Panc1 (cell line): ENCODE measurements at regions not wholly inside any gene's neighbourhood (a gene's known extent, or its start where the extent isn't known, plus 50 kb on each side); places are given as distances from the start of the nearest gene placed in this dataset.

Experiments
- ATAC-seq: fragments of 200-7000 bp; cut with Tn5 transposase; 2 replicates; pipeline ENCODE4 v1.9.1; 2020; ENCODE audit warnings: mild to moderate bottlenecking, moderate library complexity
- BruUV-seq: library from RNA; stranded (reverse); fragments of 400-500 nt; replicated peaks from 2 replicates; lab custom pipeline; 2021; lab: Mats Ljungman, UMichigan
- CTCF ChIA-PET: fragments of 300-600 bp; sonication (Branson Sonifier 250); formaldehyde crosslinking; loops from one replicate; lab custom pipeline; 2022; ENCODE audit warnings: antibody characterized with exemption; lab: Charles Lee
- POLR2A ChIA-PET: fragments of 300-600 bp; sonication (Branson Sonifier 250); formaldehyde crosslinking; loops from one replicate; lab custom pipeline; 2022; ENCODE audit warnings: antibody characterized with exemption; lab: Charles Lee
- DNase-seq: peaks from one replicate; pipeline ENCODE4 v3.0.0-alpha.2; 2010; ENCODE audit warnings: low read depth, low spot score
- H3K27ac ChIP-seq: 2 replicates; pipeline ENCODE4 v1.5.1; 2011; ENCODE audit warnings: mild to moderate bottlenecking, low read length, inconsistent platforms
- H3K27me3 ChIP-seq: fragments of 200-500 bp; sonication (Bioruptor generic); 2 replicates; pipeline ENCODE4 v1.6.0; 2014; ENCODE audit warnings: low read length, inconsistent platforms; ENCODE audit not compliant: control insufficient read depth, insufficient read depth
- H3K36me3 ChIP-seq: fragments of 200-500 bp; sonication (Bioruptor generic); 2 replicates; pipeline ENCODE4 v1.5.1; 2014; ENCODE audit warnings: inconsistent platforms, mild to moderate bottlenecking, low read length, moderate library complexity; ENCODE audit not compliant: control insufficient read depth, insufficient read depth
- H3K4me1 ChIP-seq: 2 replicates; pipeline ENCODE4 v1.5.1; 2011; ENCODE audit warnings: inconsistent platforms, mild to moderate bottlenecking, low read length, moderate library complexity; ENCODE audit not compliant: control insufficient read depth, insufficient read depth
- H3K4me3 ChIP-seq, 2 experiments: 2 replicates each; pipeline ENCODE4 v1.5.1; 2011 to 2012; ENCODE audit warnings: low read depth in 2 of 2, low read length in 2 of 2, mild to moderate bottlenecking in 2 of 2, inconsistent platforms in 1 of 2, moderate library complexity in 1 of 2
- H3K9me3 ChIP-seq: fragments of 200-500 bp; sonication (Bioruptor generic); 2 replicates; pipeline ENCODE4 v1.5.1; 2014; ENCODE audit warnings: low read depth, mild to moderate bottlenecking, inconsistent platforms, low read length, moderate library complexity; ENCODE audit not compliant: control insufficient read depth, insufficient read depth
- POLR2AphosphoS5 ChIP-seq: IDR thresholded peaks from 2 replicates; pipeline ENCODE4 v1.6.1; 2012; ENCODE audit warnings: mild to moderate bottlenecking, low read depth, low read length, moderate library complexity
- SIN3A ChIP-seq: IDR thresholded peaks from 2 replicates; pipeline ENCODE4 v1.6.1; 2012; ENCODE audit warnings: low read depth, mild to moderate bottlenecking, low read length, moderate library complexity, borderline replicate concordance; ENCODE audit not compliant: insufficient read depth
- TCF7L2 ChIP-seq: IDR thresholded peaks from 2 replicates; pipeline ENCODE4 v1.6.1; 2011; ENCODE audit warnings: mild to moderate bottlenecking, low read depth, low read length, inconsistent platforms
- in situ Hi-C: cut with HindIII; loops from 2 replicates; pipeline ENCODE4 v1.10.0; 2016; ENCODE audit warnings: low sequenced_read_pairs, low pct_unique_long_range_greater_than_20kb
- intact Hi-C: fragments of 100-400 bp; cut with micrococcal nuclease; formaldehyde crosslinking; loops from one replicate; pipeline ENCODE4 v1.10.0; 2022; ENCODE audit not compliant: unreplicated experiment
- TF ChIP-seq, protein P1 (sequence below), 2 experiments: IDR thresholded peaks; 2 replicates each; pipeline ENCODE4 v1.6.1; 2011 to 2012; ENCODE audit warnings: low read depth in 2 of 2, control low read depth in 1 of 2, low read length in 1 of 2, mild to moderate bottlenecking in 1 of 2, moderate library complexity in 1 of 2; ENCODE audit not compliant: insufficient read depth in 1 of 2
- TF ChIP-seq, protein P2 (sequence below): fragments of 450-650 bp; IDR thresholded peaks from 2 replicates; pipeline ENCODE4 v1.5.1; 2017; ENCODE audit warnings: mild to moderate bottlenecking

DNA sequence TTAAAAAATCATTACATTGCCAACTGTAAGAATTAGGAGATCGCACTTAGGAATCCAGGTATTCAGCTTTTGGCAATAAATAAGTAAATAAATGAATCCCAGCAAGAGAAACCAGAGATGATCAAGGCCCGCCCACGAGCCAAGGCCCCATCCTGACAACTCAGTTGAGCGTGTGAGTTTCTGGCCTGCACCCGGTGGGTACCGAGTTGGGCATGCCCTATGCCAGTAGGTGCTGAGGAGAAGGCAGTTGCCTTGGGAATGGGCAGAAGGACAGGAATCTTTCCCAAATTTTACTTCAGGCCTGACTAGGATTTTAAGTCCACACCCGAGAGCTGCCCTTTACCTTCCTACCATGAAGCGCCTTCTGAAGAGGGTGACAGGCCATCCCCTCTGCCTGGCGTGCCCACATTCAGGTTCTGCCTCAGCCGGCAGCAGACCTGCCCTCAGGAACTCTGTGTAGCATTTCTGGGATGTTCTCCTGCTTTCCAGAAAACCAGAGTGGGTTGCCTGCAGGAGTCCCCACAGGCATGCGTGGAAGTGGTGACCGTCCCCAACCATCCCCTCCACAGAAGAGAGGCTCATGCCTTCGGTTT, 99.3 kb upstream of the ALDH1A3 start:
- in situ Hi-C loops (no loop called here), intact Hi-C loops (no loop called here)
- H3K36me3 ChIP-seq = no peaks in the 10 kb centered on the region
- ATAC-seq = no peak
- ChIA-PET POLR2A (no interaction called here), CTCF (no interaction called here)
- TF ChIP-seq POLR2AphosphoS5 = no peak
- TF ChIP-seq TCF7L2 = no peak
- no peak for TF ChIP-seq SIN3A
- TF ChIP-seq, protein P1, sequence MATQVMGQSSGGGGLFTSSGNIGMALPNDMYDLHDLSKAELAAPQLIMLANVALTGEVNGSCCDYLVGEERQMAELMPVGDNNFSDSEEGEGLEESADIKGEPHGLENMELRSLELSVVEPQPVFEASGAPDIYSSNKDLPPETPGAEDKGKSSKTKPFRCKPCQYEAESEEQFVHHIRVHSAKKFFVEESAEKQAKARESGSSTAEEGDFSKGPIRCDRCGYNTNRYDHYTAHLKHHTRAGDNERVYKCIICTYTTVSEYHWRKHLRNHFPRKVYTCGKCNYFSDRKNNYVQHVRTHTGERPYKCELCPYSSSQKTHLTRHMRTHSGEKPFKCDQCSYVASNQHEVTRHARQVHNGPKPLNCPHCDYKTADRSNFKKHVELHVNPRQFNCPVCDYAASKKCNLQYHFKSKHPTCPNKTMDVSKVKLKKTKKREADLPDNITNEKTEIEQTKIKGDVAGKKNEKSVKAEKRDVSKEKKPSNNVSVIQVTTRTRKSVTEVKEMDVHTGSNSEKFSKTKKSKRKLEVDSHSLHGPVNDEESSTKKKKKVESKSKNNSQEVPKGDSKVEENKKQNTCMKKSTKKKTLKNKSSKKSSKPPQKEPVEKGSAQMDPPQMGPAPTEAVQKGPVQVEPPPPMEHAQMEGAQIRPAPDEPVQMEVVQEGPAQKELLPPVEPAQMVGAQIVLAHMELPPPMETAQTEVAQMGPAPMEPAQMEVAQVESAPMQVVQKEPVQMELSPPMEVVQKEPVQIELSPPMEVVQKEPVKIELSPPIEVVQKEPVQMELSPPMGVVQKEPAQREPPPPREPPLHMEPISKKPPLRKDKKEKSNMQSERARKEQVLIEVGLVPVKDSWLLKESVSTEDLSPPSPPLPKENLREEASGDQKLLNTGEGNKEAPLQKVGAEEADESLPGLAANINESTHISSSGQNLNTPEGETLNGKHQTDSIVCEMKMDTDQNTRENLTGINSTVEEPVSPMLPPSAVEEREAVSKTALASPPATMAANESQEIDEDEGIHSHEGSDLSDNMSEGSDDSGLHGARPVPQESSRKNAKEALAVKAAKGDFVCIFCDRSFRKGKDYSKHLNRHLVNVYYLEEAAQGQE (IDR thresholded peaks at IDR 0.05; ENCODE audit: insufficient read depth in 1 of 2, low read depth in 2 of 2, low read length in 1 of 2) = no peak
- TF ChIP-seq, protein P2, sequence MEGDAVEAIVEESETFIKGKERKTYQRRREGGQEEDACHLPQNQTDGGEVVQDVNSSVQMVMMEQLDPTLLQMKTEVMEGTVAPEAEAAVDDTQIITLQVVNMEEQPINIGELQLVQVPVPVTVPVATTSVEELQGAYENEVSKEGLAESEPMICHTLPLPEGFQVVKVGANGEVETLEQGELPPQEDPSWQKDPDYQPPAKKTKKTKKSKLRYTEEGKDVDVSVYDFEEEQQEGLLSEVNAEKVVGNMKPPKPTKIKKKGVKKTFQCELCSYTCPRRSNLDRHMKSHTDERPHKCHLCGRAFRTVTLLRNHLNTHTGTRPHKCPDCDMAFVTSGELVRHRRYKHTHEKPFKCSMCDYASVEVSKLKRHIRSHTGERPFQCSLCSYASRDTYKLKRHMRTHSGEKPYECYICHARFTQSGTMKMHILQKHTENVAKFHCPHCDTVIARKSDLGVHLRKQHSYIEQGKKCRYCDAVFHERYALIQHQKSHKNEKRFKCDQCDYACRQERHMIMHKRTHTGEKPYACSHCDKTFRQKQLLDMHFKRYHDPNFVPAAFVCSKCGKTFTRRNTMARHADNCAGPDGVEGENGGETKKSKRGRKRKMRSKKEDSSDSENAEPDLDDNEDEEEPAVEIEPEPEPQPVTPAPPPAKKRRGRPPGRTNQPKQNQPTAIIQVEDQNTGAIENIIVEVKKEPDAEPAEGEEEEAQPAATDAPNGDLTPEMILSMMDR = no peak
- H3K27me3 ChIP-seq = no peaks in the 10 kb centered on the region
- no peaks in the 10 kb centered on the region for H3K4me1 ChIP-seq
- no TSS peak for BruUV-seq
- H3K4me3 ChIP-seq = no peak overlapping the region
- no peaks in the 10 kb centered on the region for H3K9me3 ChIP-seq
- H3K27ac ChIP-seq = no peak overlapping the region
- DNase-seq = no peak

DNA sequence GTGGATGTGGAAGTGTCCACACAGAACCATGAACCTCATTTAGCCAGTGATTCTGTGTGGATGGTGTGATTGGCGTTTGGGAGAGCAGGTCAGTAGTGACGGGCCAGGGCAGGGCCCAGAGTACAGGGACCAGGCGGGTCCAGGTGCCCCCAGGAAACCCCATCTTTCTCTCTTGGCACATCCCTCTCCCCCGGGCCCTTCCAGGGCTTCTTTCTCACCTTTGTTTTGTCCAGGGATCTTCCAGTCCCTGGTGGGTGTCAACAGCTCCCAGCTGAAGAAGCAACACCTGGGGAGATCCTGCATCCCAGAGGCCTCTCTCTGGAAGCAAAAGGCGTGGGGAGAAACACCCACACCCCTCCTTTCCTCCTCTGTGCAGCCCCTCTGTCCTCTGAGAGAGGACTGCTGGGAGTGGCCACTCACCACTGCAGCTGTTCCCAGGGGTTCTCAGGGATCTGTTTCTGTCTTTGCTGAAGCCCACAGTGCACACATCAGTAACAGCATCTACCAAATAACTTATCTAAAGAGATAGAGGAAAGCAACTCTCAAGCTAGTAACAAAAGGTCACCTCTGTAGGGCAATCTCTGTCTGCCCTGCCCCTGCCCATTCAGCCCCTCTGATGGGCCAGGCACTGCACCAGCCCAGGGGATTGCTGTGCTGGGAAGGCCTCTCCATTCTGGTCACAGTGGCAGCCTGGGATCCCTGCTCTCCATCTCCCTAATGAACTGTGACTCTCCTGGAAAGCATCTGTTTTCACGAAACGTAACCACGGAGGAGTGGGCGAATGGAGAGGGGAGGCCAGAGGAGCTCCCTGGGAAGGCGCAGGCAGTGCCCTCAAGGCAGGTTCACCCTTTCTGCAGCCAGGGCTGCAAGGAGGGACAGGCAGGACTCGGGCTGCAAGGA, 98.3 kb upstream of the ALDH1A3 start:
- BruUV-seq = no TSS peak
- Histone ChIP-seq H3K27me3 (no peaks in the 10 kb centered on the region), H3K4me3 (no peak overlapping the region), H3K36me3 (no peaks in the 10 kb centered on the region), H3K9me3 (no peaks in the 10 kb centered on the region), H3K27ac (no peak overlapping the region), H3K4me1 (no peaks in the 10 kb centered on the region)
- in situ Hi-C loops (no loop called here), intact Hi-C loops (no loop called here)
- DNase-seq (no peak), ATAC-seq (peak; percentile 46; the same call in 1 of the 2 replicates)
- TF ChIP-seq, protein P2 = no peak
- no peak for TF ChIP-seq POLR2AphosphoS5
- TF ChIP-seq SIN3A = no peak
- TF ChIP-seq, protein P1 (IDR thresholded peaks at IDR 0.05; ENCODE audit: insufficient read depth in 1 of 2, low read depth in 2 of 2, low read length in 1 of 2) = no peak
- no peak for TF ChIP-seq TCF7L2
- POLR2A ChIA-PET = no interaction called here
- CTCF ChIA-PET = no interaction called here
